Cardiac fibroblast (primary cell): ENCODE measurements at regions not wholly inside any gene's neighbourhood (a gene's known extent, or its start where the extent isn't known, plus 50 kb on each side); places are given as distances from the start of the nearest gene placed in this dataset.

Experiments used
- DNase-seq, 2 donors: peaks; one replicate each; pipeline versions ENCODE4 v3.0.0 to v3.0.0-alpha.2; 2010; ENCODE audit warnings: low read depth in 2 of 2
- H3K4me3 ChIP-seq, 2 donors: replicated peaks in 1 of 2; 1 replicate in 1 of 2; 2 replicates in 1 of 2; pipeline ENCODE4 v1.5.1; 2011; ENCODE audit warnings: low read depth in 2 of 2, low read length in 2 of 2, mild to moderate bottlenecking in 2 of 2, moderate library complexity in 1 of 2
- TF ChIP-seq, protein P1 (sequence below): IDR thresholded peaks from one replicate; pipeline ENCODE4 v1.5.1; 2011; ENCODE audit warnings: low read depth, mild to moderate bottlenecking, low read length, inconsistent platforms

DNA sequence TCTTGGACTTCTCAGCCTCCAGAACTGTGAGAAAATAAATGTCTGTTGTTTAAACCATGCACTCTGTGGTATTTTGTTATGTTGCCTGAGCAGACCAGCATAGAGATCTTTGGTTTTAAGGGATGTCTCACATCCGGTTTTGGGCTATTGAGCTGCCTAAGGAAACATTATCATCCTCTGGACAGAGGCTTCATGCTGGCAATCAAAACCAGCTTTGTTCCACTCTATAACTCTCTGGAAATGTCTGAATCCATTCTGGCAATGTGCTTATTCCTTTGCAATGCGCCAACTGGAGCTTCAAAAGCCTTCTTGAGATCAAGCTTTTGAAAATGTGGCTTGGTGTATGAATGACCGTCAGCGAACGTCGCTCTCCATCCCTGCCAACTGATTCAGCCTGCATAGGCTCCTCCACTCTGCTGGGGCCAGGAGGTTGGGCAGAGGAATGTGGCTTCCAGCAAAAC lies 183.6 kb upstream of the MGAT5 start:
- peak in 1 of 2 donors; percentile 8 for DNase-seq
- TF ChIP-seq, protein P1, sequence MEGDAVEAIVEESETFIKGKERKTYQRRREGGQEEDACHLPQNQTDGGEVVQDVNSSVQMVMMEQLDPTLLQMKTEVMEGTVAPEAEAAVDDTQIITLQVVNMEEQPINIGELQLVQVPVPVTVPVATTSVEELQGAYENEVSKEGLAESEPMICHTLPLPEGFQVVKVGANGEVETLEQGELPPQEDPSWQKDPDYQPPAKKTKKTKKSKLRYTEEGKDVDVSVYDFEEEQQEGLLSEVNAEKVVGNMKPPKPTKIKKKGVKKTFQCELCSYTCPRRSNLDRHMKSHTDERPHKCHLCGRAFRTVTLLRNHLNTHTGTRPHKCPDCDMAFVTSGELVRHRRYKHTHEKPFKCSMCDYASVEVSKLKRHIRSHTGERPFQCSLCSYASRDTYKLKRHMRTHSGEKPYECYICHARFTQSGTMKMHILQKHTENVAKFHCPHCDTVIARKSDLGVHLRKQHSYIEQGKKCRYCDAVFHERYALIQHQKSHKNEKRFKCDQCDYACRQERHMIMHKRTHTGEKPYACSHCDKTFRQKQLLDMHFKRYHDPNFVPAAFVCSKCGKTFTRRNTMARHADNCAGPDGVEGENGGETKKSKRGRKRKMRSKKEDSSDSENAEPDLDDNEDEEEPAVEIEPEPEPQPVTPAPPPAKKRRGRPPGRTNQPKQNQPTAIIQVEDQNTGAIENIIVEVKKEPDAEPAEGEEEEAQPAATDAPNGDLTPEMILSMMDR = no peak
- H3K4me3 ChIP-seq = no peak overlapping the region

DNA sequence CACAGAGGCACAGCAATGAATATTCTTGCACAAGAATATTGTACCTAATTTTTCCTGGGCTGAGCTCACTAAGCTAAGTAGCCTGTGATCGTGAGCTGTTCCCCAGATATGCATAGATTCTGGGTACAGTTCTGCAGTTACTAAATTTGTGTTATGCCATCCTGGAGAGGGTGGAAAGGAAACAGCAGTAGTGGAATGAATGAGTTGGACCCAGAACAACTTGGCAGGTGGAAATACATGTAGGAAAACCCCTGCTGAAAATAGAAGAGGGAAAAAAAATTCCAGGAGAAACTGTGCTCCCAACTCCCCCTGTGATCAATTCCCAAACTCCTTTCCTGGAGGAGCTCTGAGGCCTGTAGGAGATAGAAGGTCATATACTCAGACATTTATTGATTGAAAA lies 181.5 kb upstream of the MGAT5 start:
- TF ChIP-seq, protein P1 = no peak
- DNase-seq = no peak
- H3K4me3 ChIP-seq = no peak overlapping the region

DNA sequence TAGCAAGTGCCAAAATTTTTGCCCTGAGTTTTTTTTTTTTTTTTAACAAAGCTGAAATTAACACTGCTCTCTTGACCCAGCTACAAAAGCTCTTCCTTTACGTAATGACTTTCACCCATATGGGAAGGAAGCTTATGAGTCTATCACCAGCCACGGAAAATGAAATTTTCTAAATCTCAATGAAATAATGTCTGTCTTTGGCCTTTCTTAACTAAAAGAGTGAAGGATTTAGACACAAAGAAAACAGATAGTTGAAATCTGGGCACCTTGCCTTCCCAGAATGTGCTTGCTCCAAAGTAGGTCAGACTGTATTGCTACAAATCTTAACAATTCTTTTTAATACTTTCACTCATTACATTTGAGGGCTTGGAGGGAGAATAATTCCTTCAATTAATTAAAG lies 180.8 kb upstream of the MGAT5 start:
- H3K4me3 ChIP-seq = no peak overlapping the region
- DNase-seq = no peak
- TF ChIP-seq, protein P1 = no peak

DNA sequence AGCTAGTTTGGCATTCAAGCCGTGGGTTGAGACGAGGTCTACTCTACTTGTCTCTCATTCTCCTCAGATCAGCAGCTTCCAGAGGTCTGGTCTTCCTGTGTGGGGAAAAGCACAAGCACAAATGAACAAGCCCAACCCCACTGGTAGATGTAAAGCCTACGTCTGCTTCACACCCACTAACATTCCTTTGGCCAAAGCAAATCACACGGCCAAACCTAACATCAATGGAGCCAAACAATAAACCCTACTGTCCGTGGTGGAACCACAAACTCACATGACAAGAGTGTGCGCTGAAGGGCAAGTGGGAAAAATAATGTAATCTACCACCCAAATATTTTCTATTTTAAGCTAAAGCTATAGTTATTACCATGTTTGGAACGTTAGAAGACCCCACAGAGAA lies 179.3 kb upstream of the MGAT5 start:
- DNase-seq = no peak
- TF ChIP-seq, protein P1 = no peak
- no peak overlapping the region for H3K4me3 ChIP-seq

DNA sequence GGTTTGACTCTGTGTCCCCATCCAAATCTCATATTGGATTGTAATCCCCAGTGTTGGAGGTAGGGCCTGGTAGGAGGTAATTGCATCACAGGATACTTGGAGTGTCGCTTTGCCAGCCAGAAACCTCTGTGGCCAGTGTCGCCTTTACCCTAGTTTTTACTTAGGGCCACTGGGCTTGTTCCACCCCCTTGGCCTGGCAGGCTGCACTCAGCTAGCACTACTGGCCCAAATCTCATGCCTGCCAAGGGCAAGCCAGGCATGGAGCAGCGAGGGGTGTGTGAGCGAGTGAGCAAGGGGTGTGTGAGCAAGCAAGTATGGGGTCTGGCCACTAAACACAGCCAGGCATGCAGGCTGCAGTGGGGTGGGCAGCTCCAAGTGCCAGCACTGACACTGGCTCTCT lies 178.7 kb upstream of the MGAT5 start:
- TF ChIP-seq, protein P1 = no peak
- no peak for DNase-seq
- no peak overlapping the region for H3K4me3 ChIP-seq

DNA sequence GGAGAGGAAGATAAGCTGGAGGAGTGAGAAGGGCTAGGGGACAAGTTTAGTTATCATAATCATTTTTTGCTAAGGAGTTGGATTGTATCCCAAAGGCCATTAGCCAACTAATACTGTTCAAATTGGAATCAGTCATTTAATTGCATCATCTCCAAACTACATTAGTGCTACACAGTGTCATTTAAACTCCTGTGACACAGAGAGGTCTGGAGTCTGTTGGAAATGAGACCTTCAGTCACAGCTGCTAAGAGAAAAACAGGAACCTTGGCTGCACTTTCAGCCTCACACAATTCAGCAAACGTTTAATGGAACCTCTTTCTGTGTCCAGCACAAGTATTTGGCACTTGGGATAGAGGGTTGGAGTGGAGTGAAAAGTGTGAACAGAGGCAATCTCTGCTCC lies 175.5 kb upstream of the MGAT5 start:
- TF ChIP-seq, protein P1 = no peak
- DNase-seq = no peak
- H3K4me3 ChIP-seq = no peak overlapping the region

DNA sequence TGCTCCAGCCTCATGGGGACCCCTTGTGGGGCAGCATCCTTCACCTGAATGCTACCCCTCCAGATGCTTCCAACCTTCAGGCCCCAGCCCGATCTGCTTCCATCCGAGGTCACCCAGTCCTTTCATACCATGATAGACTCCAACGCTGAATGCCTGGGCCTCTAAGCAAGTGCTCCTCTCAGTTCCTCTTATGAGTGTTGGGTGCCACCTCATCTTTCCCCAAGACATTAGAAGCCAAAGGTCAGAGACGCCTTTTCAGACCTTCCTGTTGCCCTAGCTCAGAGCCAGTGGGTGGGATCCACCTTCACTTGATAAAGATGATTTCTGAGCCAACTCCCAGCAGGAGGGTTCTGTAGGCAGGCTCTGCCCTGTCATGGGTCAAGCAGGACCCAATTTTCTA lies 174.5 kb upstream of the MGAT5 start:
- no peak overlapping the region for H3K4me3 ChIP-seq
- DNase-seq = no peak
- TF ChIP-seq, protein P1 = no peak
